Eye (tissue), 1 donor: ENCODE measurements at regions not wholly inside any gene's neighbourhood (a gene's known extent, or its start where the extent isn't known, plus 50 kb on each side); places are given as distances from the start of the nearest gene placed in this dataset.
A peak's percentile ranks its signal among the peaks of the same experiment; 100 is the strongest.
"Not testable (repeated sequence)": the region's sequence is repeated elsewhere in the genome, so short reads cannot be mapped to it uniquely, and the experiment has no call there.

ENCODE experiments used
- DNase-seq: peaks from one replicate; pipeline ENCODE4 v3.0.0-alpha.2; 2015

- no peak for DNase-seq
These were observed 226.0 kb upstream of the PTGER4 start for GRCh38 chr5:40453689-40454088.

GRCh38 chr5:40452874-40453624 is 226.7 kb upstream of the PTGER4 start:
- no peak for DNase-seq

GRCh38 chr5:40447438-40447837 is 232.3 kb upstream of the PTGER4 start:
- DNase-seq, result no peak

DNA sequence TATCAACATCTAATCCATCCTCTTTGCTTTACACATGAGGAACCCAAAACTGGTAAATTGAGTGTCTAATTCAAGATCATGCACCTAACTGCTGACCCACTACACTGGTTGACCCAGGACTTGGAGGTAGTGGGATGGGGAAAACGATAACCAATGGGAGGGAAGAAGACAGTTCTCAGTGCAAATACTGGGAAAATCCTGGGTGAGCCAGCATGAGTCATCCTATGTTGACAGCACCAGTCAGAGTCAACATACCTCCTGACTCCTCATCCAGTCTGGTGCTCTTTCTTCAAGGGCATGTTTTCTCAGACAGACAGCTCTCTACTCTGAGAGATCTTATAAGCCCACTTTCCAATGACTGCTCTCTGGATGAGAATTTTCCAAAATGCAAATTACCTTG is 232.8 kb upstream of the PTGER4 start:
- no peak for DNase-seq

DNA sequence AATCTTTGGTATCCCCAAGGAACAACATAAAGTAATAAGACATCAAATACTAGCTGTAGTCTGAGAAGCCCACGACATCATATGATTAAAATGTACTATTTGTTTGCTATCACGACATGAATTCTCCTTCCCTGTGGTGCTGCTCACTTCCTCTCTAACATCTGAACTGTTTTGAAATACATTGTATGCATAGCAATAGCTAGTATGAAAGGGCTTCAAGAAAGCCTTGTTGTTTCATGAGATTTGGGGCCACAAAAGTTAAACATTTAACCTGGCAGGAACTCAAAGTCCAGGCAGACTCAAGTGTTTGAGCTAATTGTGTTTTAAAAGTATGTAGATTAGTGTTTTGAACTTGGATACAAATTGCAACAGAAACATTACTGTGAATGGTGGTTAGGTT is 237.4 kb upstream of the PTGER4 start:
- DNase-seq, result no peak

- DNase-seq, result no peak
These were observed 238.0 kb upstream of the PTGER4 start for GRCh38 chr5:40441733-40442132.

- no peak for DNase-seq
These were observed 239.0 kb upstream of the PTGER4 start for GRCh38 chr5:40440746-40441145.

- not testable (repeated sequence) for DNase-seq
These were observed 240.6 kb upstream of the PTGER4 start for GRCh38 chr5:40439103-40439502.

- DNase-seq, result not testable (repeated sequence)
These were observed 241.1 kb upstream of the PTGER4 start for GRCh38 chr5:40438646-40439045.

DNA sequence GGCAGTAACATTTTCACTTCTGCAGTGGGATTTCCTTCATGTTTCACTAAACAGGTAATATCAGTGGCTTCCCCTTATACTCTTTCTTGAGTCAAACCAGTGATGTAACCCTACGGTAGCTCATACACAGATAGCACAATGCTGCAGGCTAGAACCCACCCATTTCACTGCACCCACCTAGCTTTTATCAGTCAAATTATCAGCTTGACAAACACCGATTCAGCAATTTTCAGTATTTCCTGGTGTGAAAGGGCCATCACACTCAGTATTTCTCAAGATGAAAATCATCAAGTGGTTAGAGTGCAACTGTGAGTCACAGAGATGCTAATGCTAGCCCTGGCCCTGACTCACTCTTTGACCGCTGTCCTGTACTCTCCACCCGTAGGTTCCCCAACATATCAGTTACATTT is 242.3 kb upstream of the PTGER4 start:
- DNase-seq, result no peak

DNA sequence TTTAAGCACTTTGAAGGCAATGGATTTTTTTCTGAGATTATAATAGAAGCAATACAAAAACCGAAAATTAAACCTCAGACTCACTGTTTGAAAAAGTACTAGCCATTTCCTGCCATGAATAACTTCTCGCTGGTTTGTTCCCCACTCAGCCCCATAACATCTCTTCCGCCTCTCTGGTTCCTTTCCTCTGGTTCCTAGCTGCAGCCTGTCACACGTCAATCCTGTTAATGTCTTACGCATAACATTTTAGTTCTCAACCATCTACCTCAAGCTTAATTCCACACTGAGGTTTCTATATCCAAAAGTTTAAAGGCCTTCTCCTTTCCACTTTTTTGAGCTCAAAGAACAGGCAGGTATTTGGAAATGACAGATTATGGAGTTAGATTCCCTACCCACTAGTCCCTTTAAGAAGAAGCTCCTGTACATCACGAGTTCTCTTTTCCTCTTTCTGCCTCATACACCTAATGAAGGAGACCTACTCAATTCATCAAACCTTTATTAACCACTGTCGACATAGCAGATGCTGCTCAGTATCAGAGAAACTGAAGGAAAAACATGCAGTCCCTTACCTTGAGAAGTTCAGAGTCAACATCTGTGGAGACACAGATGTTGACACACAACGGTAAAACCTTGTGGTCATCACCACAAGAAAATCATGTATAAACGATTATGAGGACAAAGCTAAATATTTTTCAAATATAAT is 243.0 kb upstream of the PTGER4 start:
- DNase-seq, result no peak

GRCh38 chr5:40435706-40436105 is 244.0 kb upstream of the PTGER4 start:
- DNase-seq, result not testable (repeated sequence)

- no peak for DNase-seq
These were observed 246.9 kb upstream of the PTGER4 start for GRCh38 chr5:40432836-40433235.

- no peak for DNase-seq
These were observed 248.0 kb upstream of the PTGER4 start for GRCh38 chr5:40431734-40432133.

- peak; percentile 55 for DNase-seq
These were observed 249.5 kb upstream of the PTGER4 start for GRCh38 chr5:40430101-40430710.

DNA sequence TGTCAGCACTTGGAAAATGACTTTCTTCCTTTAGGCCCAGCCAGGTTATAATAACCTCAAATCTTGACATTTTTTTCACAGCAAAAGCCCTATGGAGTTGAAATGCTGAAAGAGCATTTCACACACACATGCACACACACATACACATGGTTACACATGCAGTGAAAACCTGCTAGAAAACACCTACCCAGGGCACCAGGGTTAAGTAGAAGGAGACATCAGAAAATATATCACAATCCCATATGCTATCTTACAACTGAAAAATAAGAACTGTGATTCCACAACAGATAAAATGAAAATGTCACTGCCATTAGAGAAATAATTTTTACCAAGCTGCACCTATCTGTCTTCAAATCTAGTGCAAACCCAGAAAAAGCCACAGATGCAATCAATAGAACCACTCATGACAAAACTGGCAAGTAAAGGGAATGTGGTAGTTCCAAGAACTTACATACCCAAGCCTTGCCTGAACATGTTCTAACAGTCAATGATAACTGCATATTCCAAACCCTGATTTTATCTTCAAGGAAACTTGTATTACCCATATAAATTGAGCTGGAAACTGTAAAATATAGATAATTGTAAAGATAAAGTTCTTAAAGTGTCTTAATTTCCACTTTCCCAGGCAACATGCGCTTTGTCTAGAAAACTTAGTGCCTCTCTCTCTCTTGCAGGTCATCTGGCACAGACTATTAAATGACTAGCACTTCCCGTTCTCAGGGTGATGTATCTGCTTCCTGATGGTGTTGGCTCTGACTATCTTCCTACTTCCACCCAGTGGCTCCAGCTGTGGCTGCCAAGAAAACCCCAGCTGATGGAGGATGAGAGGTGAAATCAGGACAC is 250.2 kb upstream of the PTGER4 start:
- peak; percentile 24 for DNase-seq

- no peak for DNase-seq
These were observed 250.9 kb upstream of the PTGER4 start for GRCh38 chr5:40428815-40429214.

GRCh38 chr5:40428126-40428525 is 251.6 kb upstream of the PTGER4 start:
- peak; percentile 32 for DNase-seq

- DNase-seq, result not testable (repeated sequence)
These were observed 262.5 kb upstream of the PTGER4 start for GRCh38 chr5:40417046-40417810.

GRCh38 chr5:40416588-40416987 is 263.1 kb upstream of the PTGER4 start:
- no peak for DNase-seq

DNA sequence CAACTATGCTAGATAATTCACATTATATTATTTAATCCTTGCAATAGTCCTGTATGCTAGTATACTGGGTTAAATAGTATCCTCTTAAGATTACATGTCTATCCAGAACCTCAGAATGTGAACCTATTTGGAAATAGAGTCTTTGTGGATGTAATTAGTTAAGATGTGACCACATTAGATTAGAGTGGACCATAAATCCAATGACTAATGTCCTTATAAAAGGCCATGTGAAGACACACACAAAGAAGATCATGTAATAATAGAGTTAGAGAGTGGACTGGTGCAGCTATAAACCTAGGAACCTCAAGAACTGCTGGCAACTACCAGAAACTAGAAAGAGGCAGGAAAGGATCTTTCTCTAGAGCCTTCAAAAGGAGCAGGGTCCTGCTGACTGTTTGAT is 263.6 kb upstream of the PTGER4 start:
- no peak for DNase-seq

- DNase-seq, result no peak
These were observed 264.8 kb upstream of the PTGER4 start for GRCh38 chr5:40414922-40415321.
